H1 (cell line): ENCODE measurements at regions not wholly inside any gene's neighbourhood (a gene's known extent, or its start where the extent isn't known, plus 50 kb on each side); places are given as distances from the start of the nearest gene placed in this dataset.

Source experiments
- EZH2 ChIP-seq: fragments of 200-600 bp; sonication (generic); IDR thresholded peaks from 2 replicates; pipeline ENCODE4 v1.7.1; 2012; ENCODE audit warnings: low read depth, mild to moderate bottlenecking, moderate library complexity, low read length, inconsistent platforms; ENCODE audit not compliant: severe bottlenecking
- HDAC2 ChIP-seq, 2 experiments: fragments of 300-600 bp in 1 of 2; sonication (generic) in 1 of 2; IDR thresholded peaks; 2 replicates each; pipeline ENCODE4 v1.6.1; 2011 to 2012; ENCODE audit warnings: low read depth in 2 of 2, low read length in 2 of 2, mild to moderate bottlenecking in 2 of 2, moderate library complexity in 2 of 2, borderline replicate concordance in 1 of 2, inconsistent platforms in 1 of 2
- POLR2A ChIP-seq, 2 experiments: IDR thresholded peaks; 1 replicate in 1 of 2; 2 replicates in 1 of 2; pipeline ENCODE4 v1.6.1; 2011; ENCODE audit warnings: low read depth in 2 of 2, low read length in 2 of 2, mild to moderate bottlenecking in 2 of 2; ENCODE audit errors: control extremely low read depth in 1 of 2

- no peak for TF ChIP-seq HDAC2 (IDR thresholded peaks at IDR 0.05; ENCODE audit: borderline replicate concordance in 1 of 2, low read depth in 2 of 2, low read length in 2 of 2)
- no peak for TF ChIP-seq POLR2A (IDR thresholded peaks at IDR 0.05; ENCODE audit: control extremely low read depth in 1 of 2, low read depth in 2 of 2, low read length in 2 of 2)
- TF ChIP-seq EZH2: no peak
Measured at GRCh38 chr4:29082684-29083083, 1637.5 kb upstream of the PCDH7 start.
